Natural killer cell treated with Interleukin-12 subunit alpha and Interleukin-12 subunit beta and Interleukin-15 and Interleukin-18, amount 100 ng/mL, for 72 hours (primary cell): ENCODE measurements at regions not wholly inside any gene's neighbourhood (a gene's known extent, or its start where the extent isn't known, plus 50 kb on each side); places are given as distances from the start of the nearest gene placed in this dataset.
"Not testable (repeated sequence)": the region's sequence is repeated elsewhere in the genome, so short reads cannot be mapped to it uniquely, and the experiment has no call there.

Experiments
- ATAC-seq, 2 donors: fragments of 150-1000 bp; cut with Tn5 transposase in 1 of 2; sonication (Bioruptor Pico), chemical (Tn5 transposase) in 1 of 2; 2 replicates each; pipeline ENCODE4 v1.10.0; 2021
- DNase-seq: peaks from one replicate; pipeline ENCODE4 v3.0.0; 2022; ENCODE audit warnings: low spot score
- H3K27ac Mint-ChIP-seq, 2 donors: 1 replicate in 1 of 2; 2 replicates in 1 of 2; pipeline ENCODE4 v1.8.0; 2022; ENCODE audit warnings: mixed read lengths in 2 of 2, mild to moderate bottlenecking in 1 of 2, moderate library complexity in 1 of 2
- H3K27me3 Mint-ChIP-seq, 2 donors: 1 replicate in 1 of 2; 2 replicates in 1 of 2; pipeline ENCODE4 v1.8.0; 2022; ENCODE audit warnings: mixed read lengths in 2 of 2
- H3K36me3 Mint-ChIP-seq: one replicate; pipeline ENCODE4 v1.8.0; 2022; ENCODE audit warnings: mixed read lengths
- H3K4me1 Mint-ChIP-seq, 2 donors: 1 replicate in 1 of 2; 2 replicates in 1 of 2; pipeline ENCODE4 v1.8.0; 2022; ENCODE audit warnings: low read depth in 2 of 2, mixed read lengths in 2 of 2, mild to moderate bottlenecking in 1 of 2
- H3K4me3 Mint-ChIP-seq: one replicate; pipeline ENCODE4 v1.8.0; 2022; ENCODE audit warnings: mixed read lengths
- H3K9me3 Mint-ChIP-seq: 2 replicates; pipeline ENCODE4 v1.8.0; 2022; ENCODE audit warnings: mixed read lengths

- ATAC-seq = no peak
- peaks cover 29 to 44% of the 10 kb centered on the region in 2 donors for H3K27me3 Mint-ChIP-seq
- no peaks in the 10 kb centered on the region for H3K36me3 Mint-ChIP-seq
- no peak overlapping the region for H3K27ac Mint-ChIP-seq
- H3K4me1 Mint-ChIP-seq = peaks cover 0 to 5% of the 10 kb centered on the region in 2 donors
- no peak for DNase-seq
- H3K9me3 Mint-ChIP-seq = no peaks in the 10 kb centered on the region
- H3K4me3 Mint-ChIP-seq = no peak overlapping the region
Observed at GRCh38 chr22:48071828-48072227, 1309.4 kb downstream of the TBC1D22A start.

- no peak for ATAC-seq
- H3K4me3 Mint-ChIP-seq = no peak overlapping the region
- DNase-seq = no peak
- peaks cover 27 to 39% of the 10 kb centered on the region in 2 donors for H3K27me3 Mint-ChIP-seq
- H3K27ac Mint-ChIP-seq = no peak overlapping the region
- no peaks in the 10 kb centered on the region for H3K36me3 Mint-ChIP-seq
- H3K4me1 Mint-ChIP-seq = peaks cover 0 to 5% of the 10 kb centered on the region in 2 donors
- H3K9me3 Mint-ChIP-seq = no peaks in the 10 kb centered on the region
Observed at GRCh38 chr22:48071305-48071704, 1308.9 kb downstream of the TBC1D22A start.

DNA sequence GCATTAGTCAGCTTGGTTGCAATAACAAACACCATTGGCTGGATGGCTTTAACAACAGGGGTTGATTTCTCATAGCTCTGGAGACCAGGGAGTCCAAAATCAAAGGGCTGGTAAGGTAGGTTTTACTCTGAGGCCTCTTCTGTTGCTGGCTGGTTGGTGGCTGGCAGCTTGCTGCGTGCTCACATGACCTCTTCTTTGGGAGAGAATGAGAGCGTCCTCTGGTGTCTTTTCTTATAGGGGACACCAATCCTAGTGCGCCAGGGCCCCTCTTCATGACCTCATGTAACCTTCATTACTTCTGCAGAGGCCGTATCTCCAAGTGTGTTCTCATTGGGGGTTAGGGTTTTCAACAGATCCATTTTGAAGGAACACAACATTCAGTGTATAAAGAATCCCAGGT is 1308.3 kb downstream of the TBC1D22A start:
- Mint-ChIP-seq H3K36me3 (no peaks in the 10 kb centered on the region), H3K27ac (no peak overlapping the region), H3K4me1 (peaks cover 0 to 5% of the 10 kb centered on the region in 2 donors), H3K9me3 (no peaks in the 10 kb centered on the region), H3K4me3 (no peak overlapping the region), H3K27me3 (peaks cover 22 to 35% of the 10 kb centered on the region in 2 donors)
- no peak for ATAC-seq
- DNase-seq = no peak

DNA sequence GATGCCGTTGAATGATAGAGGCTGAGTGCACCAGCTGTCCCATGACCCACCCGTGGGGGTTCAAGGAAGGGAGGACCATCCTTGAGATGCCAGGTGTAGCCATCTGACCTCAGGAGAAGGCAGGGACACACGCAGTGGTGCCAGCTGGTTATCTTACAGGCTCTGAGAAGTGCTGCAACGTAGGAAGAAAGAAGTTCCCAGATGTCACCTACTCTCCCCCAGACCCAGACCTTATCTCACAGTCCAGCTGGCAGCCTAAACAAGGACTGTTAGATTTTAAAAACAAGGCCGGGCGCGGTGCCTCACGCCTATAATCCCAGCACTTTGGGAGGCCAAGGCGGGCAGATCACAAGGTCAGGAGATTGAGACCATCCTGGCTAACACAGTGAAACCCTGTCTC is 1307.6 kb downstream of the TBC1D22A start:
- Mint-ChIP-seq H3K27me3 (peaks cover 18 to 31% of the 10 kb centered on the region in 2 donors), H3K4me1 (peaks cover 0 to 4% of the 10 kb centered on the region in 2 donors), H3K27ac (no peak overlapping the region), H3K9me3 (no peaks in the 10 kb centered on the region), H3K36me3 (no peaks in the 10 kb centered on the region), H3K4me3 (no peak overlapping the region)
- DNase-seq (no peak), ATAC-seq (no peak)

- Mint-ChIP-seq H3K27me3 (peaks cover 12 to 30% of the 10 kb centered on the region in 2 donors), H3K27ac (no peak overlapping the region), H3K36me3 (no peaks in the 10 kb centered on the region), H3K4me1 (no peaks in the 10 kb centered on the region), H3K9me3 (no peaks in the 10 kb centered on the region), H3K4me3 (no peak overlapping the region)
- DNase-seq (no peak), ATAC-seq (no peak)
Observed at GRCh38 chr22:48069256-48069655, 1306.8 kb downstream of the TBC1D22A start.

DNA sequence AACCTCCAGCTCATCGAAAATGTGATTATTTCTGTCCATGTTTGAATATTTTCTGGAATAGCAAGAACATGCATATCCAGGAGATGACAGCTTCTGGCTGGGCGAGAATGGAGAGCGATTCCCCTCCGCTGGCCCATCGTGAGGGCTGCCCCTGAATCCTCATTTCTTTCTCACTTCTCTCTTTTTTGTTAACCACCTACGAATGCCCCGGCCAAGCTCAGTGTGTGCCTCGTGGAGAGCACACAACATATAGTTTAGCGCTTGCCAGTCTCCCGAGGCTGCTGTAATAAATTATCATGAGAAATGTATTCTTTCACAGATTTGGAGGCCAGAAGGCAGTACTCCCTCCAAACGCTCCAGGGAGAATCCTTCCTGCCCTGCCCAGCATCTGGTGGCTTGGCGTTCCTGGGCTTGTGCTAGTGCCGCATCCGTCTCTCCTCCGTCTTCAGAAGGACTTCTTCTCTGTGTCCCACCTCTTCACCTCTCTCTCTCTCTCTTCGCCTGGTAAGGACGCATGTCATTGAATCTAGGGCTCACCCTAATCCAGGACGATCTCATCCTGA is 1306.0 kb downstream of the TBC1D22A start:
- H3K4me1 Mint-ChIP-seq = peaks cover 0 to 4% of the 10 kb centered on the region in 2 donors
- H3K36me3 Mint-ChIP-seq = no peaks in the 10 kb centered on the region
- H3K9me3 Mint-ChIP-seq = no peaks in the 10 kb centered on the region
- peaks cover 10 to 26% of the 10 kb centered on the region in 2 donors for H3K27me3 Mint-ChIP-seq
- DNase-seq (no peak), ATAC-seq (no peak)
- no peak overlapping the region for H3K27ac Mint-ChIP-seq
- H3K4me3 Mint-ChIP-seq = no peak overlapping the region

GRCh38 chr22:48065892-48066291 is 1303.4 kb downstream of the TBC1D22A start:
- Mint-ChIP-seq H3K36me3 (no peaks in the 10 kb centered on the region), H3K9me3 (no peaks in the 10 kb centered on the region), H3K4me1 (peaks cover 0 to 4% of the 10 kb centered on the region in 2 donors), H3K27ac (no peak overlapping the region), H3K4me3 (no peak overlapping the region), H3K27me3 (peaks cover 19 to 36% of the 10 kb centered on the region in 2 donors)
- no peak for DNase-seq
- ATAC-seq = no peak

- H3K36me3 Mint-ChIP-seq = no peaks in the 10 kb centered on the region
- H3K4me1 Mint-ChIP-seq = peaks cover 0 to 4% of the 10 kb centered on the region in 2 donors
- H3K27ac Mint-ChIP-seq = no peak overlapping the region
- H3K27me3 Mint-ChIP-seq = peaks cover 36 to 55% of the 10 kb centered on the region in 2 donors
- ATAC-seq (no peak), DNase-seq (no peak)
- no peaks in the 10 kb centered on the region for H3K9me3 Mint-ChIP-seq
- no peak overlapping the region for H3K4me3 Mint-ChIP-seq
Observed at GRCh38 chr22:48061726-48062125, 1299.3 kb downstream of the TBC1D22A start.

DNA sequence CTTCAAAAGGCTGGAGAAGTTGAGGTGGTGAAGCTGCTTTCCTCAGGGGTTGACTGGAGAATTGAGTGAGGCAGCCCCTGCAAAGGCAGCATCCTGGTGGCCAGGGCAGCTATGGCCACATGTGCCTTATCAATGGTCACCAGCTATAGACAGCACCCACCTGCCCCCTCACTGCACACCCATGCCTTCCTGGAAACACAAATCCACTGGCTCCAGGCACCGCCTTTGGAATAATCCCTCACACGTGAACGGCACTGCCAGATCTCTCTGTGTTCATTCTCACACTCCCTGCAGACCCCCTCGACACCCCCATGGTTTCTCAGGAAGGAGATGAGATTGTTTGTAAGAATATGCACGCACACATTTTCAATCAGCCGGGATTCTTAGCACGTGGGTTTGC is 1297.8 kb downstream of the TBC1D22A start:
- DNase-seq = no peak
- Mint-ChIP-seq H3K4me3 (no peak overlapping the region), H3K27me3 (peaks cover 36 to 57% of the 10 kb centered on the region in 2 donors), H3K4me1 (peaks cover 0 to 4% of the 10 kb centered on the region in 2 donors), H3K36me3 (no peaks in the 10 kb centered on the region), H3K9me3 (no peaks in the 10 kb centered on the region), H3K27ac (no peak overlapping the region)
- ATAC-seq = no peak

GRCh38 chr22:48059521-48059920 is 1297.1 kb downstream of the TBC1D22A start:
- H3K4me1 Mint-ChIP-seq, H3K27ac Mint-ChIP-seq, H3K36me3 Mint-ChIP-seq, ATAC-seq, H3K4me3 Mint-ChIP-seq, DNase-seq, H3K9me3 Mint-ChIP-seq: not testable (repeated sequence)
- peaks cover 36 to 51% of the 10 kb centered on the region in 2 donors for H3K27me3 Mint-ChIP-seq

- no peak overlapping the region for H3K4me3 Mint-ChIP-seq
- peak in 1 of 2 donors; percentile 48 for ATAC-seq
- no peaks in the 10 kb centered on the region for H3K9me3 Mint-ChIP-seq
Observed at GRCh38 chr22:48057116-48057835, 1294.8 kb downstream of the TBC1D22A start.

GRCh38 chr22:48055827-48056226 is 1293.4 kb downstream of the TBC1D22A start:
- Mint-ChIP-seq H3K27ac (no peak overlapping the region), H3K4me1 (no peaks in the 10 kb centered on the region), H3K9me3 (no peaks in the 10 kb centered on the region), H3K36me3 (no peaks in the 10 kb centered on the region), H3K27me3 (peaks cover 24 to 31% of the 10 kb centered on the region in 2 donors), H3K4me3 (no peak overlapping the region)
- ATAC-seq (no peak), DNase-seq (no peak)

More at GRCh38 chr22:48057116-48057835, 1294.8 kb downstream of the TBC1D22A start:
- Mint-ChIP-seq H3K36me3 (no peaks in the 10 kb centered on the region), H3K27ac (no peak overlapping the region), H3K4me1 (no peaks in the 10 kb centered on the region), H3K27me3 (peaks cover 30 to 45% of the 10 kb centered on the region in 2 donors)
- DNase-seq = no peak

DNA sequence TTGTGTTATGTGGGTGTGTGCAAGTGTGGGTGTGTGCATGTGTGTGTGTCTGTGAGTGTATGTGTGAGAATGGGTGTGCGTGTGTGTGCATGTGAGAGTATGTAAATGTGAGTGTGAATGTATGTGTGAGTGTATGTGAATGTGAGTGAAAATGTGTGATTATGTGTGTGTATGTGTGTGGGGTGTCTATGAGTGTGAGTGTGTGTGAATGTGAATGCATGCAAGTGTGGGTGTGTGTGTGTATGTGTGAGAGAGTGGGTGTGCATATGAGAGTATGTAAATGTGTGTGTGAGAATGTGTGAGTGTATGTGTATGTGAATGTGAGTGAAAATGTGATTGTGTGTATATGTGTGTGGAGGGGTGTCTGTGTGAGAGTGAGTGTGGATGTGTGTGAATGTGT is 1292.7 kb downstream of the TBC1D22A start:
- DNase-seq = no peak
- H3K9me3 Mint-ChIP-seq = no peaks in the 10 kb centered on the region
- H3K27ac Mint-ChIP-seq = no peak overlapping the region
- H3K4me1 Mint-ChIP-seq = no peaks in the 10 kb centered on the region
- no peaks in the 10 kb centered on the region for H3K36me3 Mint-ChIP-seq
- peaks cover 19 to 25% of the 10 kb centered on the region in 2 donors for H3K27me3 Mint-ChIP-seq
- H3K4me3 Mint-ChIP-seq = no peak overlapping the region
- ATAC-seq = no peak

- Mint-ChIP-seq H3K4me3 (no peak overlapping the region), H3K9me3 (no peaks in the 10 kb centered on the region), H3K36me3 (no peaks in the 10 kb centered on the region), H3K27me3 (peaks cover 19 to 25% of the 10 kb centered on the region in 2 donors), H3K27ac (no peak overlapping the region), H3K4me1 (no peaks in the 10 kb centered on the region)
- DNase-seq (no peak), ATAC-seq (no peak)
Observed at GRCh38 chr22:48054596-48054995, 1292.1 kb downstream of the TBC1D22A start.
